ENCODE measurements at regions not wholly inside any gene's neighbourhood (a gene's known extent, or its start where the extent isn't known, plus 50 kb on each side); places are given as distances from the start of the nearest gene placed in this dataset.
"Not testable (repeated sequence)": the region's sequence is repeated elsewhere in the genome, so short reads cannot be mapped to it uniquely, and the experiment has no call there.

- CTCF ChIA-PET; H3K79me2 ChIP-seq (ENCODE audit: control insufficient read depth, insufficient read depth, low read length); RAD21 ChIA-PET (ENCODE audit: unreplicated experiment); DNase-seq (ENCODE audit: low read depth, low spot score); H3K4me1 ChIP-seq (ENCODE audit: control insufficient read depth, insufficient read depth, low read length); BruUV-seq (replicated peaks); H4K20me1 ChIP-seq (ENCODE audit: control insufficient read depth, insufficient read depth); H3K4me2 ChIP-seq (ENCODE audit: control insufficient read depth, insufficient read depth); H3K9ac ChIP-seq (ENCODE audit: control insufficient read depth, insufficient read depth, low read length); ATAC-seq; H3K27me3 ChIP-seq (replicated peaks in 1 of 2; ENCODE audit: control insufficient read depth in 2 of 2, insufficient read depth in 2 of 2, low read length in 1 of 2); H3K36me3 ChIP-seq (ENCODE audit: control insufficient read depth in 2 of 2, insufficient read depth in 2 of 2, low read length in 1 of 2); H3K9me3 ChIP-seq (replicated peaks; ENCODE audit: control insufficient read depth, insufficient read depth, low read length); FAIRE-seq; H3K27ac ChIP-seq (ENCODE audit: control insufficient read depth, insufficient read depth); H3K4me3 ChIP-seq; intact Hi-C loops (cut with micrococcal nuclease; ENCODE audit: unreplicated experiment); SMC1A ChIA-PET (ENCODE audit: uncharacterized antibody, unreplicated experiment); in situ Hi-C loops (cut with MboI); POLR2A ChIA-PET; H2AFZ ChIP-seq (ENCODE audit: control insufficient read depth, low read depth, low read length): not testable (repeated sequence)
- 21% methylated on average over 7 of the region's 7 CpGs for WGBS (ENCODE audit: insufficient coverage, insufficient replicate concordance, low lambda C conversion rate, missing lambda C conversion rate)
Measured at GRCh38 chr20:30824666-30825065, 432.8 kb upstream of the DEFB115 start.

DNA sequence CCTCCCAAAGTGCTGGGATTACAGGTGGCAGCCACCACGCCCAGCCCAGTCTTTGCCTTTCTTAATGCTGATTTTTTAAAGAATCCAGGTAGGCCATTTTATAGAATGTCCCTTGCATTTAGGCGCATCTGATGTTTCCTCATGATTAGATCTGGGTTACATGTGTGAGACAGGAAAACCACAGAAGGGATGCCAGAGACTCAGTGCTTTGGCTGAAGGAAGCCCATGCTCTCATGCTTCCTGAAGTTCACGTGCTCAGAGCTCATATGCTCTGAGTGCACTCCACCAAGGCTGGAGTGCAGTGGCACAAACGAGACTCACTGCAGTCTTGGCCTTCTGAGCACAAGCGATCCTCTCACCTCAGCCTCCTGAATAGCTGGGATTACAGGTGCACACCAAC, 411.5 kb upstream of the DEFB115 start:
- H3K9ac ChIP-seq (ENCODE audit: control insufficient read depth, insufficient read depth, low read length); FAIRE-seq; SMC1A ChIA-PET (ENCODE audit: uncharacterized antibody, unreplicated experiment); H3K4me2 ChIP-seq (ENCODE audit: control insufficient read depth, insufficient read depth); H4K20me1 ChIP-seq (ENCODE audit: control insufficient read depth, insufficient read depth); in situ Hi-C loops (cut with MboI); POLR2A ChIA-PET; H3K4me3 ChIP-seq; ATAC-seq; intact Hi-C loops (cut with micrococcal nuclease; ENCODE audit: unreplicated experiment); H3K36me3 ChIP-seq (ENCODE audit: control insufficient read depth in 2 of 2, insufficient read depth in 2 of 2, low read length in 1 of 2); H3K4me1 ChIP-seq (ENCODE audit: control insufficient read depth, insufficient read depth, low read length); H2AFZ ChIP-seq (ENCODE audit: control insufficient read depth, low read depth, low read length); H3K9me3 ChIP-seq (replicated peaks; ENCODE audit: control insufficient read depth, insufficient read depth, low read length); BruUV-seq (replicated peaks); RAD21 ChIA-PET (ENCODE audit: unreplicated experiment); DNase-seq (ENCODE audit: low read depth, low spot score); H3K27ac ChIP-seq (ENCODE audit: control insufficient read depth, insufficient read depth); H3K27me3 ChIP-seq (replicated peaks in 1 of 2; ENCODE audit: control insufficient read depth in 2 of 2, insufficient read depth in 2 of 2, low read length in 1 of 2); H3K79me2 ChIP-seq (ENCODE audit: control insufficient read depth, insufficient read depth, low read length); CTCF ChIA-PET: not testable (repeated sequence)
- 31% methylated on average over 5 of the region's 5 CpGs for WGBS (ENCODE audit: insufficient coverage, insufficient replicate concordance, low lambda C conversion rate, missing lambda C conversion rate)

DNA sequence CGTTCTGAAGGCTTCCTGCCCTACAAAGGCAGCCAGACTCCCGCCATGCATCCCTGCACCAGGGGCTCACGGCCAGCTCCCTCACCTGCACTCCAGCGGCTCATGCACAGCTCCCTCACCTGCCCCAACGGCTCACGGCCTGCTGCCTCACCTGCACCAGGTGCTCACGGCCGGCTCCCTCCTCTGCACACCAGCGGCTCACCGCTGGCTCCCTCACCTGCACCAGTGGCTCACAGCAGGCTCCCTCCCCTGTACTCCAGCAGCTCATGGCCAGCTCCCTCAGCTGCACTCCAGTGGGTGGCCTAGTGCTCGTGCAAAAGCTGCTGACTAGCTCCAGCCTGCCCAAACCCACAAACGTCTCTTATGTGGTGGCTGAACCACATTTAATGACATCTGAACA, 389.2 kb upstream of the DEFB115 start:
- H3K27ac ChIP-seq (ENCODE audit: control insufficient read depth, insufficient read depth); H3K4me1 ChIP-seq (ENCODE audit: control insufficient read depth, insufficient read depth, low read length); CTCF ChIA-PET; POLR2A ChIA-PET; H3K27me3 ChIP-seq (replicated peaks in 1 of 2; ENCODE audit: control insufficient read depth in 2 of 2, insufficient read depth in 2 of 2, low read length in 1 of 2); ATAC-seq; H3K9me3 ChIP-seq (replicated peaks; ENCODE audit: control insufficient read depth, insufficient read depth, low read length); H2AFZ ChIP-seq (ENCODE audit: control insufficient read depth, low read depth, low read length); in situ Hi-C loops (cut with MboI); SMC1A ChIA-PET (ENCODE audit: uncharacterized antibody, unreplicated experiment); H4K20me1 ChIP-seq (ENCODE audit: control insufficient read depth, insufficient read depth); intact Hi-C loops (cut with micrococcal nuclease; ENCODE audit: unreplicated experiment); BruUV-seq (replicated peaks); H3K9ac ChIP-seq (ENCODE audit: control insufficient read depth, insufficient read depth, low read length); RAD21 ChIA-PET (ENCODE audit: unreplicated experiment); FAIRE-seq; H3K79me2 ChIP-seq (ENCODE audit: control insufficient read depth, insufficient read depth, low read length); DNase-seq (ENCODE audit: low read depth, low spot score); H3K36me3 ChIP-seq (ENCODE audit: control insufficient read depth in 2 of 2, insufficient read depth in 2 of 2, low read length in 1 of 2); H3K4me2 ChIP-seq (ENCODE audit: control insufficient read depth, insufficient read depth); H3K4me3 ChIP-seq: not testable (repeated sequence)
- WGBS (ENCODE audit: insufficient coverage, insufficient replicate concordance, low lambda C conversion rate, missing lambda C conversion rate), result 30% methylated on average over 11 of the region's 12 CpGs

DNA sequence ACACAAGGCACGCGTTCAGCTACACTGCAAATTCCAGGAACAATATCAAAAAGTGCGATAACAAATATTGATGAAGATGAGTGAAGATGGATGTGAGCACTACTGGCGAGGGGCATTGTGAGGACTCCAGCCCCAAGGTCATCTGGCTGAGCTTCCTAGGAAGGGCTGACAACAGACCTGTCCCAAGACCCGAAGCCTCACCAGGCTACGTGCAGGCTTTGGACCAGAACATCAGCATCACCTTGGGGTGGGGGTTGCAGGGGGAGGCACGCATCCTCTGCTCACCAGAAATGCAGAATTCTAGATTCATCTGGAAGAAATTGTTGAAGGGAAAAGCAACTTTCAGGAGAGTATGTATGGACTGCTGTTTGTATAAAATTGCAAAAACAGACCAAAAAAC, 386.3 kb upstream of the DEFB115 start:
- H3K9ac ChIP-seq (ENCODE audit: control insufficient read depth, insufficient read depth, low read length); BruUV-seq (replicated peaks); intact Hi-C loops (cut with micrococcal nuclease; ENCODE audit: unreplicated experiment); SMC1A ChIA-PET (ENCODE audit: uncharacterized antibody, unreplicated experiment); H4K20me1 ChIP-seq (ENCODE audit: control insufficient read depth, insufficient read depth); H2AFZ ChIP-seq (ENCODE audit: control insufficient read depth, low read depth, low read length); H3K4me1 ChIP-seq (ENCODE audit: control insufficient read depth, insufficient read depth, low read length); H3K27ac ChIP-seq (ENCODE audit: control insufficient read depth, insufficient read depth); H3K4me3 ChIP-seq; POLR2A ChIA-PET; CTCF ChIA-PET; H3K36me3 ChIP-seq (ENCODE audit: control insufficient read depth in 2 of 2, insufficient read depth in 2 of 2, low read length in 1 of 2); H3K4me2 ChIP-seq (ENCODE audit: control insufficient read depth, insufficient read depth); RAD21 ChIA-PET (ENCODE audit: unreplicated experiment); ATAC-seq; DNase-seq (ENCODE audit: low read depth, low spot score); FAIRE-seq; H3K79me2 ChIP-seq (ENCODE audit: control insufficient read depth, insufficient read depth, low read length); H3K9me3 ChIP-seq (replicated peaks; ENCODE audit: control insufficient read depth, insufficient read depth, low read length); H3K27me3 ChIP-seq (replicated peaks in 1 of 2; ENCODE audit: control insufficient read depth in 2 of 2, insufficient read depth in 2 of 2, low read length in 1 of 2); in situ Hi-C loops (cut with MboI): not testable (repeated sequence)
- 9% methylated on average over 7 of the region's 7 CpGs for WGBS (ENCODE audit: insufficient coverage, insufficient replicate concordance, low lambda C conversion rate, missing lambda C conversion rate)

Measured in GM12878 (cell line).